H1 (cell line): ENCODE measurements at regions not wholly inside any gene's neighbourhood (a gene's known extent, or its start where the extent isn't known, plus 50 kb on each side); places are given as distances from the start of the nearest gene placed in this dataset.

Experiments used
- CBX5 ChIP-seq: fragments of 300-800, 300-1000 bp; sonication (generic); IDR thresholded peaks from 2 replicates; pipeline ENCODE4 v1.7.1; 2016; ENCODE audit warnings: antibody characterized with exemption, low read length, low read depth
- CTCF ChIP-seq, 3 experiments: IDR thresholded peaks; 1 replicate in 2 of 3; 2 replicates in 1 of 3; pipeline versions ENCODE4 v1.5.1 to v1.6.1; 2011; ENCODE audit warnings: low read length in 3 of 3, mild to moderate bottlenecking in 3 of 3, inconsistent platforms in 2 of 3, low read depth in 1 of 3, moderate library complexity in 1 of 3; ENCODE audit not compliant: insufficient read depth in 1 of 3; ENCODE audit errors: control extremely low read depth in 1 of 3
- EGR1 ChIP-seq: IDR thresholded peaks from 2 replicates; pipeline ENCODE4 v1.6.1; 2011; ENCODE audit warnings: low read depth, low read length, borderline replicate concordance
- MAX ChIP-seq: IDR thresholded peaks from 2 replicates; pipeline ENCODE4 v1.6.1; 2012; ENCODE audit warnings: inconsistent platforms
- POLR2A ChIP-seq, 2 experiments: IDR thresholded peaks; 1 replicate in 1 of 2; 2 replicates in 1 of 2; pipeline ENCODE4 v1.6.1; 2011; ENCODE audit warnings: low read depth in 2 of 2, low read length in 2 of 2, mild to moderate bottlenecking in 2 of 2; ENCODE audit errors: control extremely low read depth in 1 of 2
- POLR2AphosphoS5 ChIP-seq: IDR thresholded peaks from 2 replicates; pipeline ENCODE4 v1.6.1; 2011; ENCODE audit warnings: low read depth, low read length
- SUZ12 ChIP-seq: fragments of 200-600 bp; sonication (generic); IDR thresholded peaks from 2 replicates; pipeline ENCODE4 v1.6.1; 2012; ENCODE audit warnings: mild to moderate bottlenecking, inconsistent platforms, low read length, moderate library complexity, mixed read lengths

- TF ChIP-seq MAX = no peak
- no peak for TF ChIP-seq CTCF (IDR thresholded peaks at IDR 0.05; ENCODE audit: control extremely low read depth in 1 of 3, insufficient read depth in 1 of 3, low read depth in 1 of 3, low read length in 3 of 3)
- TF ChIP-seq EGR1 = no peak
- no peak for TF ChIP-seq CBX5
- TF ChIP-seq POLR2A (IDR thresholded peaks at IDR 0.05; ENCODE audit: control extremely low read depth in 1 of 2, low read depth in 2 of 2, low read length in 2 of 2) = no peak
- TF ChIP-seq SUZ12 = no peak
- TF ChIP-seq POLR2AphosphoS5 = no peak
These were observed 320.3 kb downstream of the SPATA31D1 start for GRCh38 chr9:82308836-82309235.
